ENCODE measurements at regions not wholly inside any gene's neighbourhood (a gene's known extent, or its start where the extent isn't known, plus 50 kb on each side); places are given as distances from the start of the nearest gene placed in this dataset.
A peak's percentile ranks its signal among the peaks of the same experiment; 100 is the strongest.
"Not testable (repeated sequence)": the region's sequence is repeated elsewhere in the genome, so short reads cannot be mapped to it uniquely, and the experiment has no call there.

- DNase-seq: no peak
Observed at GRCh38 chr12:102344691-102345090, 135.7 kb downstream of the IGF1 start.

- DNase-seq: no peak
Observed at GRCh38 chr12:102343361-102344121, 136.8 kb downstream of the IGF1 start.

GRCh38 chr12:102342281-102343006, 137.9 kb downstream of the IGF1 start:
- DNase-seq: no peak

- no peak for DNase-seq
Observed at GRCh38 chr12:102334765-102335164, 137.1 kb upstream of the PMCH start.

- DNase-seq: no peak
Observed at GRCh38 chr12:102331419-102331818, 133.8 kb upstream of the PMCH start.

GRCh38 chr12:102329883-102330282, 132.2 kb upstream of the PMCH start:
- no peak for DNase-seq

- no peak for DNase-seq
Observed at GRCh38 chr12:102326982-102327381, 129.3 kb upstream of the PMCH start.

GRCh38 chr12:102325108-102325507, 127.5 kb upstream of the PMCH start:
- DNase-seq: not testable (repeated sequence)

GRCh38 chr12:102323799-102324198, 126.2 kb upstream of the PMCH start:
- DNase-seq: no peak

GRCh38 chr12:102322254-102322653, 124.6 kb upstream of the PMCH start:
- no peak for DNase-seq

GRCh38 chr12:102321305-102322082, 123.9 kb upstream of the PMCH start:
- DNase-seq: no peak

GRCh38 chr12:102317155-102317554, 119.5 kb upstream of the PMCH start:
- DNase-seq: no peak

GRCh38 chr12:102316723-102317122, 119.1 kb upstream of the PMCH start:
- DNase-seq: no peak

- DNase-seq: no peak
Observed at GRCh38 chr12:102314821-102315220, 117.2 kb upstream of the PMCH start.

- DNase-seq: not testable (repeated sequence)
Observed at GRCh38 chr12:102313116-102313971, 115.7 kb upstream of the PMCH start.

- no peak for DNase-seq
Observed at GRCh38 chr12:102305486-102305885, 107.9 kb upstream of the PMCH start.

GRCh38 chr12:102304667-102305066, 107.0 kb upstream of the PMCH start:
- not testable (repeated sequence) for DNase-seq

- DNase-seq: no peak
Observed at GRCh38 chr12:102302553-102302952, 104.9 kb upstream of the PMCH start.

- no peak for DNase-seq
Observed at GRCh38 chr12:102301547-102301946, 103.9 kb upstream of the PMCH start.

- peak; percentile 12 for DNase-seq
Observed at GRCh38 chr12:102300824-102301461, 103.3 kb upstream of the PMCH start.

- DNase-seq: no peak
Observed at GRCh38 chr12:102299731-102300130, 102.1 kb upstream of the PMCH start.

GRCh38 chr12:102298022-102298421, 100.4 kb upstream of the PMCH start:
- DNase-seq: no peak
